ENCODE measurements at regions not wholly inside any gene's neighbourhood (a gene's known extent, or its start where the extent isn't known, plus 50 kb on each side); places are given as distances from the start of the nearest gene placed in this dataset.

DNA sequence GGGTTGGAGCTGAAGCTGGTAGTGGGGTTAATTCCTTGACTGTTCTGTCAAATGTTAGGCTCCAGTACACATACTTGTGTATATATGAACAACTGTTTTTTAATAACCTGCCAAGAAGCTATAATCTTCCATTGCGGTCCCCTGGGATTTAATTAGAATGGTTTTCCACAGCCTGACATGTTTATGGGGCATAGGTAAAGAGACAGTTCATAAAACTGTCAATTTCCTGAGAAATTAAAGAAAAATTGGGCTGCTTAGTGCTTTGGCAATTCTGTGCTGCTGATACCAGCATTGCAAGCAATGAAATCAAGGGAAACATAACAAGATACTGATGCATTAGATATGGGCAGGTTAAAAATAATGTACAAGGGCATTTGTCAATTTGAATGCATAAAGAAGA lies 314.1 kb upstream of the SLC35B3 start:
- H3K4me1 ChIP-seq (ENCODE audit: insufficient read depth, low read length), result no peaks in the 10 kb centered on the region
- Mint-ChIP-seq H3K4me1 (ENCODE audit: low read depth, unreplicated experiment) (no peaks in the 10 kb centered on the region), H3K36me3 (ENCODE audit: low read depth, unreplicated experiment) (no peaks in the 10 kb centered on the region), H3K27me3 (ENCODE audit: low read depth, unreplicated experiment) (no peaks in the 10 kb centered on the region), H3K4me3 (ENCODE audit: unreplicated experiment) (no peak overlapping the region), H3K27ac (ENCODE audit: unreplicated experiment) (no peak overlapping the region), H3K9me3 (ENCODE audit: unreplicated experiment) (no peaks in the 10 kb centered on the region)
- FAIRE-seq (no peak), DNase-seq (ENCODE audit: low read depth) (no peak)
- H2AFZ ChIP-seq (ENCODE audit: low read depth, low read length), result no peak overlapping the region
- no peak overlapping the region for H3K4me3 ChIP-seq (ENCODE audit: insufficient read depth, low read depth, low read length)
- no peak overlapping the region for H3K9ac ChIP-seq (ENCODE audit: low read length)
- H4K20me1 ChIP-seq (ENCODE audit: insufficient read depth, low read length), result no peaks in the 10 kb centered on the region
- H3K79me2 ChIP-seq (ENCODE audit: insufficient read depth, low read length), result no peaks in the 10 kb centered on the region
- H3K27ac ChIP-seq (ENCODE audit: low read depth, low read length), result no peak overlapping the region
- no peaks in the 10 kb centered on the region for H3K9me3 ChIP-seq (ENCODE audit: insufficient read depth, low read depth, low read length)
- TF ChIP-seq, protein P1, sequence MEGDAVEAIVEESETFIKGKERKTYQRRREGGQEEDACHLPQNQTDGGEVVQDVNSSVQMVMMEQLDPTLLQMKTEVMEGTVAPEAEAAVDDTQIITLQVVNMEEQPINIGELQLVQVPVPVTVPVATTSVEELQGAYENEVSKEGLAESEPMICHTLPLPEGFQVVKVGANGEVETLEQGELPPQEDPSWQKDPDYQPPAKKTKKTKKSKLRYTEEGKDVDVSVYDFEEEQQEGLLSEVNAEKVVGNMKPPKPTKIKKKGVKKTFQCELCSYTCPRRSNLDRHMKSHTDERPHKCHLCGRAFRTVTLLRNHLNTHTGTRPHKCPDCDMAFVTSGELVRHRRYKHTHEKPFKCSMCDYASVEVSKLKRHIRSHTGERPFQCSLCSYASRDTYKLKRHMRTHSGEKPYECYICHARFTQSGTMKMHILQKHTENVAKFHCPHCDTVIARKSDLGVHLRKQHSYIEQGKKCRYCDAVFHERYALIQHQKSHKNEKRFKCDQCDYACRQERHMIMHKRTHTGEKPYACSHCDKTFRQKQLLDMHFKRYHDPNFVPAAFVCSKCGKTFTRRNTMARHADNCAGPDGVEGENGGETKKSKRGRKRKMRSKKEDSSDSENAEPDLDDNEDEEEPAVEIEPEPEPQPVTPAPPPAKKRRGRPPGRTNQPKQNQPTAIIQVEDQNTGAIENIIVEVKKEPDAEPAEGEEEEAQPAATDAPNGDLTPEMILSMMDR (IDR thresholded peaks at IDR 0.05; ENCODE audit: insufficient read depth, low read depth, low read length), result no peak
- TF ChIP-seq EZH2 (IDR thresholded peaks at IDR 0.05; ENCODE audit: insufficient read depth, low read length), result no peak
- no peaks in the 10 kb centered on the region for H3K36me3 ChIP-seq (ENCODE audit: insufficient read depth, low read length)
- H3K4me2 ChIP-seq (ENCODE audit: low read length), result no peak overlapping the region
- H3K27me3 ChIP-seq (ENCODE audit: insufficient read depth, low read length), result no peaks in the 10 kb centered on the region

DNA sequence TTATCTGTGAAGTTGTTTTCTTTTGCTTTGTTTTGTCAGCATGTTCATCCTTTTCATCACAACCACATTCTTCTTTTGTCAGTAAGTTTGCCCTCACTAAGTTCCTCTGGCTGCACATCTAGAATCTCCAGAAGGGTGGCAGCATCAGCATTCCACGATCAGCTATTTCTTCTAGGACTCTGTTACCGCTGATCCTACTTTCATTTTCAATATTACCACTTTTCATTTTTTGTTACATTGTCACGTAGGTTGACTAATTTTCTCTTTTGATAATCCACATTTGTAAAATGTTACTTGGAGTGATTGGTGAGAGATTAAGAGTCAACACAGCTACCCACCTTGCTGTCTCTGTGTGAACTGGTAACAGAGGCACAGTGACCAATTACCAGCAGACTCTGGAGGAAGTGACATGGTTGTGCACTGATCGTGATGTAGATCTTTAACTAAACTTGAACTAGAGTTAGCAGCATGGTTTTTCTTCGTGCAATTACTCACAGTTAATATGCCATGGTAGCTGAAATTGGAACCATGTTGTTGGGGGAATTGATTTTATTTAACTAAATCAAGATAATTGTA lies 307.9 kb upstream of the SLC35B3 start:
- H3K4me1 Mint-ChIP-seq (ENCODE audit: low read depth, unreplicated experiment), result no peaks in the 10 kb centered on the region
- H3K36me3 Mint-ChIP-seq (ENCODE audit: low read depth, unreplicated experiment), result no peaks in the 10 kb centered on the region
- DNase-seq (ENCODE audit: low read depth) (no peak), FAIRE-seq (no peak)
- H3K27ac Mint-ChIP-seq (ENCODE audit: unreplicated experiment), result no peak overlapping the region
- H4K20me1 ChIP-seq (ENCODE audit: insufficient read depth, low read length), result no peaks in the 10 kb centered on the region
- H3K4me1 ChIP-seq (ENCODE audit: insufficient read depth, low read length), result no peaks in the 10 kb centered on the region
- no peak overlapping the region for H2AFZ ChIP-seq (ENCODE audit: low read depth, low read length)
- no peak overlapping the region for H3K27ac ChIP-seq (ENCODE audit: low read depth, low read length)
- H3K27me3 ChIP-seq (ENCODE audit: insufficient read depth, low read length), result no peaks in the 10 kb centered on the region
- no peak overlapping the region for H3K4me3 ChIP-seq (ENCODE audit: insufficient read depth, low read depth, low read length)
- no peaks in the 10 kb centered on the region for H3K79me2 ChIP-seq (ENCODE audit: insufficient read depth, low read length)
- TF ChIP-seq, protein P1 (IDR thresholded peaks at IDR 0.05; ENCODE audit: insufficient read depth, low read depth, low read length), result no peak
- no peak for TF ChIP-seq EZH2 (IDR thresholded peaks at IDR 0.05; ENCODE audit: insufficient read depth, low read length)
- peaks cover 2% of the 10 kb centered on the region for H3K9me3 ChIP-seq (ENCODE audit: insufficient read depth, low read depth, low read length)
- H3K4me2 ChIP-seq (ENCODE audit: low read length), result no peak overlapping the region
- H3K4me3 Mint-ChIP-seq (ENCODE audit: unreplicated experiment), result no peak overlapping the region
- no peaks in the 10 kb centered on the region for H3K27me3 Mint-ChIP-seq (ENCODE audit: low read depth, unreplicated experiment)
- H3K36me3 ChIP-seq (ENCODE audit: insufficient read depth, low read length), result no peaks in the 10 kb centered on the region
- H3K9ac ChIP-seq (ENCODE audit: low read length), result no peak overlapping the region
- peaks cover 4% of the 10 kb centered on the region for H3K9me3 Mint-ChIP-seq (ENCODE audit: unreplicated experiment)

DNA sequence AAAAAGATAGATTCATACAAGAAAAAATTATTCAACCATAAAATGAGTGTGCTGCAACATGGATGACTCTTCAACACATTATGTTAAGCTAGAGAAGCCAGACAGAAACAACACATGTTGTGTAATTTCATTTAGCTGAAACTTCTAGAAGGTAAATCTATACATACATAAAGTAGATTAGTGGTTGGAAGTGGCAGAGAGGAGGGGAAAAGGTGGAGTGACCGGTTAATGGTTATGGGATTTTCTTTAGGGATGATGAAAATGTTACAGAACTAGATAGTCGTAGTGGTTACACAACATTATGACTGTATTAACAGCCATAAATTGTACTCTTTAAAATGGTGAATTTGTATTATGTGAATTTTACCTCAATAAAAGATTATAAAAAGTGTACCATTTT lies 304.1 kb upstream of the SLC35B3 start:
- DNase-seq (ENCODE audit: low read depth) (no peak), FAIRE-seq (no peak)
- TF ChIP-seq, protein P1 (IDR thresholded peaks at IDR 0.05; ENCODE audit: insufficient read depth, low read depth, low read length), result no peak
- TF ChIP-seq EZH2 (IDR thresholded peaks at IDR 0.05; ENCODE audit: insufficient read depth, low read length), result no peak
- Histone ChIP-seq H3K9ac (ENCODE audit: low read length) (no peak overlapping the region), H3K4me1 (ENCODE audit: insufficient read depth, low read length) (no peaks in the 10 kb centered on the region), H4K20me1 (ENCODE audit: insufficient read depth, low read length) (no peaks in the 10 kb centered on the region), H3K36me3 (ENCODE audit: insufficient read depth, low read length) (no peaks in the 10 kb centered on the region), H3K27me3 (ENCODE audit: insufficient read depth, low read length) (no peaks in the 10 kb centered on the region), H3K9me3 (ENCODE audit: insufficient read depth, low read depth, low read length) (peaks cover 2% of the 10 kb centered on the region), H3K27ac (ENCODE audit: low read depth, low read length) (no peak overlapping the region), H2AFZ (ENCODE audit: low read depth, low read length) (no peak overlapping the region), H3K4me3 (ENCODE audit: insufficient read depth, low read depth, low read length) (no peak overlapping the region), H3K4me2 (ENCODE audit: low read length) (no peak overlapping the region), H3K79me2 (ENCODE audit: insufficient read depth, low read length) (no peaks in the 10 kb centered on the region)
- H3K27me3 Mint-ChIP-seq (ENCODE audit: low read depth, unreplicated experiment), result no peaks in the 10 kb centered on the region
- peaks cover 4% of the 10 kb centered on the region for H3K4me1 Mint-ChIP-seq (ENCODE audit: low read depth, unreplicated experiment)
- H3K9me3 Mint-ChIP-seq (ENCODE audit: unreplicated experiment), result peaks cover 4% of the 10 kb centered on the region
- no peaks in the 10 kb centered on the region for H3K36me3 Mint-ChIP-seq (ENCODE audit: low read depth, unreplicated experiment)
- no peak overlapping the region for H3K4me3 Mint-ChIP-seq (ENCODE audit: unreplicated experiment)
- H3K27ac Mint-ChIP-seq (ENCODE audit: unreplicated experiment), result no peak overlapping the region
